Duodenal mucosa (tissue), 2 donors: ENCODE measurements at regions not wholly inside any gene's neighbourhood (a gene's known extent, or its start where the extent isn't known, plus 50 kb on each side); places are given as distances from the start of the nearest gene placed in this dataset.

Experiments
- H3K27ac ChIP-seq: one replicate; pipeline ENCODE4 v1.7.0; 2013; ENCODE audit warnings: low read depth, low read length
- H3K27me3 ChIP-seq, 2 donors: one replicate each; pipeline ENCODE4 v1.7.0; 2013; ENCODE audit warnings: low read length in 2 of 2, control low read depth in 1 of 2; ENCODE audit not compliant: insufficient read depth in 2 of 2, control insufficient read depth in 1 of 2
- H3K36me3 ChIP-seq, 2 donors: one replicate each; pipeline ENCODE4 v1.7.0; 2013; ENCODE audit warnings: low read length in 2 of 2, control low read depth in 1 of 2; ENCODE audit not compliant: insufficient read depth in 2 of 2, control insufficient read depth in 1 of 2
- H3K4me1 ChIP-seq, 2 donors: one replicate each; pipeline ENCODE4 v1.7.0; 2013; ENCODE audit warnings: low read length in 2 of 2, control low read depth in 1 of 2; ENCODE audit not compliant: insufficient read depth in 2 of 2, control insufficient read depth in 1 of 2
- H3K4me3 ChIP-seq, 2 donors: one replicate each; pipeline ENCODE4 v1.7.0; 2013; ENCODE audit warnings: low read length in 2 of 2, low read depth in 1 of 2
- H3K9ac ChIP-seq, 2 donors: one replicate each; pipeline ENCODE4 v1.7.0; 2013; ENCODE audit warnings: low read length in 2 of 2, low read depth in 1 of 2
- H3K9me3 ChIP-seq, 2 donors: one replicate each; pipeline ENCODE4 v1.7.0; 2013; ENCODE audit warnings: low read length in 2 of 2, control low read depth in 1 of 2; ENCODE audit not compliant: control insufficient read depth in 1 of 2

GRCh38 chr10:9602998-9603397 is 1414.7 kb upstream of the CELF2 start:
- Histone ChIP-seq H3K36me3 (no peaks in the 10 kb centered on the region), H3K4me3 (no peak overlapping the region), H3K9ac (no peak overlapping the region), H3K27ac (no peak overlapping the region), H3K9me3 (no peaks in the 10 kb centered on the region), H3K4me1 (no peaks in the 10 kb centered on the region), H3K27me3 (no peaks in the 10 kb centered on the region)

GRCh38 chr10:9603972-9604371 is 1413.7 kb upstream of the CELF2 start:
- no peaks in the 10 kb centered on the region for H3K27me3 ChIP-seq
- H3K4me1 ChIP-seq = no peaks in the 10 kb centered on the region
- no peak overlapping the region for H3K27ac ChIP-seq
- H3K9me3 ChIP-seq = no peaks in the 10 kb centered on the region
- H3K9ac ChIP-seq = no peak overlapping the region
- no peaks in the 10 kb centered on the region for H3K36me3 ChIP-seq
- no peak overlapping the region for H3K4me3 ChIP-seq

GRCh38 chr10:9605231-9605630 is 1412.4 kb upstream of the CELF2 start:
- H3K36me3 ChIP-seq = no peaks in the 10 kb centered on the region
- H3K4me3 ChIP-seq = no peak overlapping the region
- no peak overlapping the region for H3K9ac ChIP-seq
- H3K9me3 ChIP-seq = no peaks in the 10 kb centered on the region
- H3K27ac ChIP-seq = no peak overlapping the region
- no peaks in the 10 kb centered on the region for H3K27me3 ChIP-seq
- no peaks in the 10 kb centered on the region for H3K4me1 ChIP-seq

GRCh38 chr10:9608602-9609001 is 1409.1 kb upstream of the CELF2 start:
- H3K36me3 ChIP-seq = no peaks in the 10 kb centered on the region
- H3K9ac ChIP-seq = no peak overlapping the region
- H3K4me1 ChIP-seq = no peaks in the 10 kb centered on the region

DNA sequence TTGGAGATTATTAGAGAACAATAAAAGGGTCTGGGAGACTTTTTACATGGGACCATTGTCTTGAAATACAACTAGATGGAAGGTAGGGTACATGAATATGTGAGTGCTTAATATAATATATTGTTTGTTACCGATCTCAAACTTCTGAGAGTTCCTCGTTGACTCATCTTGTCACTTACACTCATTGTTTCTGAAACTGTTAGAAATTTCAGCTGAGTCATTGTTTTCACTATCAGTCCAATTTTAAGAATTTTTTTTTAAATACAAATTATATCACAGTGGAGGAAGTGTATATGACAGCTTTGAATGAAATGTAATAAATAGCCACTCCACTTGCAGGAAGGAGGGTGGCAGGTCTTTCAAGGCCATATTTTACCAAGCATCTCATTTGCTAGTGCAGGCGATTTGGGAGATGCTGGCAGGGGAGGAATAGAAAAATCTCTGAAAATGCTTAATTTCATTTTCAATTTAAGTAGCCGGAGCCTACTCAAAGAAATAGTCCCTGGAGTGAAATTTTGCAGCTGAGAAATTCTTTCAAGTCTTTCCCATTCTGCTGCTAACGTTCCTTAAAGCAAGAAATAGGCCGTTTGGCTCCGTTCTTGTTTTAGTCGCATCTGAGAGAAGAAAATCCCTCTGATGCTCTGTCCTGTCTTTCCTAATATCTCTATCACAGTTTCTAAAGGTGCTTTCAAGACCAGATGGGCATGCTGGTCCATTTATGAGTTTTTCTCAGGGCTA is 1404.2 kb upstream of the CELF2 start:
- Histone ChIP-seq H3K27me3 (no peaks in the 10 kb centered on the region), H3K4me1 (no peaks in the 10 kb centered on the region), H3K36me3 (no peaks in the 10 kb centered on the region), H3K4me3 (no peak overlapping the region), H3K27ac (no peak overlapping the region), H3K9ac (no peak overlapping the region), H3K9me3 (no peaks in the 10 kb centered on the region)

More at GRCh38 chr10:9608602-9609001, 1409.1 kb upstream of the CELF2 start:
- Histone ChIP-seq H3K4me3 (no peak overlapping the region), H3K9me3 (no peaks in the 10 kb centered on the region), H3K27ac (no peak overlapping the region), H3K27me3 (no peaks in the 10 kb centered on the region)

DNA sequence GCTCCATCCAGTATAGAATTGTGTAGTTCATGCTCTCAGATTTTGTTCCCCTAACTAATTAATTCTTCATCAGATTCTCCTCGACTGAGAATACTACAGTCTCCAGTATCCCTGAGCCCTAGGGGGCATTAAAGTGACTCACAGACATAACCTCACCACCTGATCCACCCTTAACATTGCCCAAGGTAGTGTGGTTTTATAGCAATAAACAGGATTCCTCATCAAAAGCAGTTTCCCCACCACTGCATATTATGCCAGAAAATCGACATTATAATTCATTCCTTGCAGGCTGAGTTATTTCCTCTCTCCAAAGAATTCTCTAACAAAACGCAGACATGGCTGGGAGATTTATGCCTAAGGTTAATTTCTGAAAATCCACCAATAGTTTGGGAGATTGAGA is 1402.5 kb upstream of the CELF2 start:
- Histone ChIP-seq H3K36me3 (no peaks in the 10 kb centered on the region), H3K27ac (no peak overlapping the region), H3K4me1 (no peaks in the 10 kb centered on the region), H3K9ac (no peak overlapping the region), H3K9me3 (no peaks in the 10 kb centered on the region), H3K4me3 (no peak overlapping the region), H3K27me3 (no peaks in the 10 kb centered on the region)

DNA sequence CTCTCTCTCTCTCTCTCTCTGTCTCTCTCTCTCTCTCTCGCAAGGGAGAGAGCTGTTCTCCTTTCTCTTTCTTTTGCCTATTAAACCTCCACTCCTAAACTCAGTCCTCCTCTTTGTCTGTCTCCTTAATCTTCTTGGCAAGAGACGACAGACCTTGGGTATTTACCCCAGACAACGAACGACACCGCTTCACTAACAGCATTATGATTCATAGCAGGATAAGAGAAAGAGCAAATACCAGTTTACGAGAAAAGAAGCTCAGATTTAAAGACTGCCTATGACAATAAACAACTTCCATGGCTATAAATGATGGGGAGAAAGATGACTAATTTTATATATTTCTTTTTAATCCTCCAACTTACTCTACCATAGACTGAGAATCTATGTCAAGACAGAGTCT is 1396.5 kb upstream of the CELF2 start:
- H3K9ac ChIP-seq = no peak overlapping the region
- no peak overlapping the region for H3K4me3 ChIP-seq
- H3K27ac ChIP-seq = no peak overlapping the region

GRCh38 chr10:9625304-9625703 is 1392.4 kb upstream of the CELF2 start:
- Histone ChIP-seq H3K4me3 (no peak overlapping the region), H3K9ac (no peak overlapping the region), H3K36me3 (no peaks in the 10 kb centered on the region), H3K27ac (no peak overlapping the region), H3K27me3 (no peaks in the 10 kb centered on the region), H3K9me3 (no peaks in the 10 kb centered on the region), H3K4me1 (no peaks in the 10 kb centered on the region)

More for the DNA sequence above, 1396.5 kb upstream of the CELF2 start:
- Histone ChIP-seq H3K27me3 (no peaks in the 10 kb centered on the region), H3K9me3 (no peaks in the 10 kb centered on the region), H3K36me3 (no peaks in the 10 kb centered on the region), H3K4me1 (no peaks in the 10 kb centered on the region)

DNA sequence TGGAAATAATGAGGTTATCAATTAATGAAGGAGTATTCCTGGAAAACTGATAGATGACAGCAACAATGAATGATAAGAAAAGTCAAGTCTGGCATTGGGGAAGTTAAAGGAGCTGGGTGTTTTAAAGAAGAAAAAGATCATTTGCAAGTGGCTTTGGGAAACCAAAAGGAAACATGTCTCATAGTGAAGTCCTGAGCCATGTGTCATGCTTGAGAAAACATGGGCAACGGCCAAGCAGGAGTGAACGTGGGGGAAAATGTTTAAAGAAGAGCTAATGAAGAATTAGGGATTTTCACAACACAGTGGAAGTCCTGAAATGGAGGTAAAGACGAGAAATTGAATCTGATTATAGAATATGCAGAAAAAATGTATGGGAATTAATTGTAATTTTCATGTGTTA is 1383.2 kb upstream of the CELF2 start:
- Histone ChIP-seq H3K27ac (no peak overlapping the region), H3K27me3 (no peaks in the 10 kb centered on the region), H3K4me1 (no peaks in the 10 kb centered on the region), H3K4me3 (no peak overlapping the region), H3K9ac (no peak overlapping the region), H3K9me3 (peaks cover 0 to 2% of the 10 kb centered on the region in 2 donors), H3K36me3 (no peaks in the 10 kb centered on the region)

DNA sequence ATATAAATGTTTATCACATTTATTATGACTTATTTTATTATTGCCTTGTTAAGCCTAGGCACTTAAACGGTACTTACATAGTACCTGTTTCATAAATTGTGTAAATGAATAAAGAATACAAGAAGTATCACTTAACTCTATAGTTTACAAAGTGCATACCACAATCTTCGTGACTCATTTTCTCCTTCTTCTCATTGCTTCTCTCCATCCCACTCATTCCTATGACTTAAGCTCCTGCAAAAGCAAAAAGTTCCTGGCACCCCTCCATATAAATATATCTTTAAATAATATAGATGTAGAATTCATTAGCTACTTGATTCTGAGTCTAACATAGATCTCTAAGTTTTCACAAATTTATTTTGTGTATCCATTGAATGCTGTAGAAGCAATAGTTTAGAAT is 1382.0 kb upstream of the CELF2 start:
- no peak overlapping the region for H3K27ac ChIP-seq

More for the DNA sequence above, 1382.0 kb upstream of the CELF2 start:
- Histone ChIP-seq H3K27me3 (no peaks in the 10 kb centered on the region), H3K9ac (no peak overlapping the region), H3K9me3 (peaks cover 0 to 2% of the 10 kb centered on the region in 2 donors), H3K4me3 (no peak overlapping the region), H3K4me1 (no peaks in the 10 kb centered on the region), H3K36me3 (no peaks in the 10 kb centered on the region)
